Right lobe of liver (tissue), 6 donors: ENCODE measurements at regions not wholly inside any gene's neighbourhood (a gene's known extent, or its start where the extent isn't known, plus 50 kb on each side); places are given as distances from the start of the nearest gene placed in this dataset.
A peak's percentile ranks its signal among the peaks of the same experiment; 100 is the strongest.

Source experiments
- ATAC-seq, 4 donors: fragments of 200-7000 bp; cut with Tn5 transposase; one replicate each; pipeline ENCODE4 v1.9.1; 2020; ENCODE audit warnings: mild to moderate bottlenecking in 4 of 4, moderate library complexity in 4 of 4
- DNase-seq, 3 donors: peaks; one replicate each; pipeline ENCODE4 v3.0.0-alpha.2; 2020
- H3K27ac ChIP-seq, 3 donors: fragments of 200-600 bp; one replicate each; pipeline ENCODE4 v1.8.0; 2022
- H3K27me3 ChIP-seq, 2 donors: fragments of 200-600 bp; one replicate each; pipeline ENCODE4 v1.8.0; 2022
- H3K36me3 ChIP-seq, 4 donors: fragments of 200-600 bp; sonication (generic) in 1 of 4; one replicate each; pipeline versions ENCODE4 v1.5.1 to v1.8.0; 2017 to 2022; ENCODE audit warnings: control low read depth in 1 of 4
- H3K4me1 ChIP-seq, 4 donors: fragments of 200-600 bp; sonication (generic) in 1 of 4; one replicate each; pipeline versions ENCODE4 v1.5.1 to v1.8.0; 2017 to 2022; ENCODE audit warnings: control low read depth in 1 of 4
- H3K4me3 ChIP-seq, 3 donors: fragments of 200-600 bp; one replicate each; pipeline ENCODE4 v1.8.0; 2022
- H3K9me3 ChIP-seq, 4 donors: fragments of 200-600 bp; sonication (generic) in 1 of 4; one replicate each; pipeline versions ENCODE4 v1.5.1 to v1.8.0; 2017 to 2022; ENCODE audit warnings: control low read depth in 1 of 4
- POLR2A ChIP-seq: fragments of 450-650 bp; IDR thresholded peaks from one replicate; pipeline ENCODE4 v1.6.1; 2017; ENCODE audit warnings: antibody characterized with exemption, mild to moderate bottlenecking
- WGBS: methylation state at CpG from one replicate; pipeline ENCODE4 v1.1.6; 2018; ENCODE audit warnings: low coverage, low lambda C conversion rate; ENCODE audit not compliant: insufficient coverage; ENCODE audit errors: missing lambda C conversion rate; 5-methylcytosine and 5-hydroxymethylcytosine counted together
- intact Hi-C, 2 donors: fragments of 100-400 bp; cut with DNase I; formaldehyde crosslinking; loops; one replicate each; pipeline versions ENCODE4 v1.11.2 to v1.14.1; 2022
- TF ChIP-seq, protein P1 (sequence below), 4 donors: fragments of 200-600 bp in 3 of 4; fragments of 450-650 bp in 1 of 4; IDR thresholded peaks; one replicate each; pipeline versions ENCODE4 v1.5.1 to v1.8.0; 2016 to 2022; ENCODE audit warnings: antibody characterized with exemption in 4 of 4, mild to moderate bottlenecking in 2 of 4
- donor health status: DM: no; HTN: yes; CAD: no.
- donor health status: DM: no; HTN: no; CAD: no.
- donor health status: DM: no; HTN: no; CAD: no.
- donor health status: DM: no; HTN: yes; CAD: no.
- donor health status: DM: no; HTN: yes; CAD: no.

DNA sequence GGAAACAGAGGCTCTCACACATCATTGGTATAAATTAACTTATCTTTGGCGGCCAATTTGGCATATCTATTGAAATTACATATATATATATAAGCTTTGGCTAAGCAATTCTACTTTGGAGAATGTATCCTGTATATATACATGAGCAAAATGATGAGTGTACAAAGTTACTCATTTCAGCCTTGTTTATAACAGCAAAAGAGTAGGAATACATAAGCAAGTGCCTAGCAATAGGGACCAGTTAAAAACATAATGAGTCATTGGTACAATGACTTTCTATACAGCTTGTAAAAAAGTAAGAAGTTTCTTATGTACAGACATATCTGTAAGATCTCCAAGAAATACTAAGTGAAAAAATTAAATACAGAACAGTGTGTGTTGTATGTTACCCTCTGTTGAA lies 190.8 kb downstream of the LTN1 start:
- 64% methylated on average over 1 of the region's 1 CpG for WGBS
- intact Hi-C loops, result no loop called here
- ATAC-seq, result no peak
- TF ChIP-seq, protein P1, sequence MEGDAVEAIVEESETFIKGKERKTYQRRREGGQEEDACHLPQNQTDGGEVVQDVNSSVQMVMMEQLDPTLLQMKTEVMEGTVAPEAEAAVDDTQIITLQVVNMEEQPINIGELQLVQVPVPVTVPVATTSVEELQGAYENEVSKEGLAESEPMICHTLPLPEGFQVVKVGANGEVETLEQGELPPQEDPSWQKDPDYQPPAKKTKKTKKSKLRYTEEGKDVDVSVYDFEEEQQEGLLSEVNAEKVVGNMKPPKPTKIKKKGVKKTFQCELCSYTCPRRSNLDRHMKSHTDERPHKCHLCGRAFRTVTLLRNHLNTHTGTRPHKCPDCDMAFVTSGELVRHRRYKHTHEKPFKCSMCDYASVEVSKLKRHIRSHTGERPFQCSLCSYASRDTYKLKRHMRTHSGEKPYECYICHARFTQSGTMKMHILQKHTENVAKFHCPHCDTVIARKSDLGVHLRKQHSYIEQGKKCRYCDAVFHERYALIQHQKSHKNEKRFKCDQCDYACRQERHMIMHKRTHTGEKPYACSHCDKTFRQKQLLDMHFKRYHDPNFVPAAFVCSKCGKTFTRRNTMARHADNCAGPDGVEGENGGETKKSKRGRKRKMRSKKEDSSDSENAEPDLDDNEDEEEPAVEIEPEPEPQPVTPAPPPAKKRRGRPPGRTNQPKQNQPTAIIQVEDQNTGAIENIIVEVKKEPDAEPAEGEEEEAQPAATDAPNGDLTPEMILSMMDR (IDR thresholded peaks at IDR 0.05), result no peak
- TF ChIP-seq POLR2A, result no peak
- Histone ChIP-seq H3K27me3 (no peaks in the 10 kb centered on the region), H3K9me3 (no peaks in the 10 kb centered on the region), H3K36me3 (no peaks in the 10 kb centered on the region), H3K4me1 (no peaks in the 10 kb centered on the region), H3K4me3 (no peak overlapping the region), H3K27ac (no peak overlapping the region)
- no peak for DNase-seq

DNA sequence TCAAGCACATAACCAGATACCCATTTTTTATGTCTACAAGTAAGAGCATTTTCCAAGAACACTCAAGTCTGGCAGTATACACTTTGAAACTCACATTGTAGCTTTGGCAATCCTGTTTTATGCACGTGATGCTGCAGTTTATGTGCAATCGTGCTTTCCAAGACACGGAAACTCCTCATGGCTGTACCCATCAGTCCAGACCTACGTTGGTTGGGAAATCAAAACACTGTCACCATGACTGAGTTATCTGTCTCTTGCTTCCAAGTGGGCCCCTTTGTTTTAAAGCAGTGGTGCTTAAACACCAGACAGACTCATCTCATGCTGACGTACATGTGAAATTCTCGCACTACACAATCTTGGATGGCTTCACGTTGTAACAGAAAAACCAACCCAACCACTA lies 192.8 kb downstream of the LTN1 start:
- ATAC-seq (no peak), DNase-seq (no peak)
- TF ChIP-seq, protein P1 (IDR thresholded peaks at IDR 0.05), result no peak
- TF ChIP-seq POLR2A, result no peak
- 96% methylated on average over 7 of the region's 7 CpGs for WGBS
- Histone ChIP-seq H3K4me1 (no peaks in the 10 kb centered on the region), H3K27me3 (no peaks in the 10 kb centered on the region), H3K9me3 (no peaks in the 10 kb centered on the region), H3K4me3 (no peak overlapping the region), H3K36me3 (no peaks in the 10 kb centered on the region), H3K27ac (no peak overlapping the region)
- intact Hi-C loops, result no loop called here

- no peaks in the 10 kb centered on the region for H3K36me3 ChIP-seq
- H3K4me1 ChIP-seq, result no peaks in the 10 kb centered on the region
- H3K4me3 ChIP-seq, result no peak overlapping the region
- H3K27ac ChIP-seq, result no peak overlapping the region
- no peaks in the 10 kb centered on the region for H3K9me3 ChIP-seq
- 60% methylated on average over 1 of the region's 1 CpG for WGBS
- ATAC-seq (peak; percentile 55 to 92 (median 64)), DNase-seq (peak in 1 of 3 donors; percentile 50)
- no peaks in the 10 kb centered on the region for H3K27me3 ChIP-seq
- TF ChIP-seq, protein P1 (IDR thresholded peaks at IDR 0.05), result no peak
- no peak for TF ChIP-seq POLR2A
- intact Hi-C loops, result no loop called here
These were observed 193.9 kb downstream of the LTN1 start for GRCh38 chr21:28798798-28799197.

DNA sequence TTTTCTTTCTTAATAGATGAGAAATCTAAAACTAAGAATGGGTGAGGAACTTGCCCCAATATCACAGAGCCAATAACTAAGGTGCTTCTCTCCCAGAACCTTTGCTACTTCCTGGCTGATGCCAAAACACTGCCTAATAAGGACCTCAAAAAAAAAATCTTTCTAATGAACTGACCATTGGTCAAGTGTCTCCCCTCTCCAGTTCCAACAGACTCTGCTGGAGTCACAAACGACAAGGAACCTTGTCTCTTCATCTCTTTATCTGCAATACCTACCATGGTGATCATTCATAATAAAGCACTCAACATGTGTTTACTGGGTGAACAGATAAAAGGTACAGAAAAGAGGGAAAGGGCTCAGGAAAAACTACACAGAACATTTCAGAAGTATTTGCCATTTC lies 197.4 kb downstream of the LTN1 start:
- no peak overlapping the region for H3K4me3 ChIP-seq
- 67% methylated on average over 1 of the region's 1 CpG for WGBS
- no peaks in the 10 kb centered on the region for H3K27me3 ChIP-seq
- ATAC-seq, result no peak
- no peaks in the 10 kb centered on the region for H3K9me3 ChIP-seq
- intact Hi-C loops, result no loop called here
- TF ChIP-seq POLR2A, result no peak
- TF ChIP-seq, protein P1 (IDR thresholded peaks at IDR 0.05), result no peak
- no peak overlapping the region for H3K27ac ChIP-seq
- H3K36me3 ChIP-seq, result no peaks in the 10 kb centered on the region
- no peak for DNase-seq
- no peaks in the 10 kb centered on the region for H3K4me1 ChIP-seq

DNA sequence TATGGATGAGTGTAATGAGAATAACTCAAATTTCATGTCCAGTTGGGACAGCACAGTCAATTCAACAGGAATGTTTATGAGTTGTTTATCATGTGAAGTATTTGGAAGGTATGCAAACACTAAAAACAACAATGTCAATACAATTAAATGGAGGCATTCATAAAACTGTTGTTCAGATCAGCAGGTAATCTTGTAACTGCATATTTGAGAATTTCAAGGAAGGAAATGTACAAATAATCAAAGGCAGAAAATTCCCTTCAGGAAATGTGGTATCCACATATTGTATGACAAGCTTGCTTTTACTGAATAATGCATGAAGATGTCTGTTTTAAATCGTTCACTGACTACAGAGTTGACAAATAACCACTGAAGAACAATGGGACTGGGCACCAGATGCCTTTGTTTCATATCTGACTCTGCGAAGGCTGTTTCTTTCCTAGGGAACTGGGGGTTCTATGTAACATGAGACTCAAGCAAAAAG lies 198.3 kb downstream of the LTN1 start:
- H3K4me3 ChIP-seq, result no peak overlapping the region
- TF ChIP-seq, protein P1 (IDR thresholded peaks at IDR 0.05), result no peak
- no peak for TF ChIP-seq POLR2A
- WGBS, result 60% methylated on average over 2 of the region's 2 CpGs

More for the DNA sequence above, 198.3 kb downstream of the LTN1 start:
- H3K27me3 ChIP-seq, result no peaks in the 10 kb centered on the region
- no peaks in the 10 kb centered on the region for H3K9me3 ChIP-seq
- H3K27ac ChIP-seq, result no peak overlapping the region
- intact Hi-C loops, result no loop called here
- no peaks in the 10 kb centered on the region for H3K36me3 ChIP-seq
- H3K4me1 ChIP-seq, result no peaks in the 10 kb centered on the region
- DNase-seq, result no peak
- ATAC-seq, result no peak
